GM19035 (cell line): ENCODE measurements at regions not wholly inside any gene's neighbourhood (a gene's known extent, or its start where the extent isn't known, plus 50 kb on each side); places are given as distances from the start of the nearest gene placed in this dataset.

Experiments
- ATAC-seq: cut with Tn5 transposase; IDR thresholded peaks from one replicate; pipeline ENCODE4 v1.9.1; 2021; ENCODE audit not compliant: unreplicated experiment

DNA sequence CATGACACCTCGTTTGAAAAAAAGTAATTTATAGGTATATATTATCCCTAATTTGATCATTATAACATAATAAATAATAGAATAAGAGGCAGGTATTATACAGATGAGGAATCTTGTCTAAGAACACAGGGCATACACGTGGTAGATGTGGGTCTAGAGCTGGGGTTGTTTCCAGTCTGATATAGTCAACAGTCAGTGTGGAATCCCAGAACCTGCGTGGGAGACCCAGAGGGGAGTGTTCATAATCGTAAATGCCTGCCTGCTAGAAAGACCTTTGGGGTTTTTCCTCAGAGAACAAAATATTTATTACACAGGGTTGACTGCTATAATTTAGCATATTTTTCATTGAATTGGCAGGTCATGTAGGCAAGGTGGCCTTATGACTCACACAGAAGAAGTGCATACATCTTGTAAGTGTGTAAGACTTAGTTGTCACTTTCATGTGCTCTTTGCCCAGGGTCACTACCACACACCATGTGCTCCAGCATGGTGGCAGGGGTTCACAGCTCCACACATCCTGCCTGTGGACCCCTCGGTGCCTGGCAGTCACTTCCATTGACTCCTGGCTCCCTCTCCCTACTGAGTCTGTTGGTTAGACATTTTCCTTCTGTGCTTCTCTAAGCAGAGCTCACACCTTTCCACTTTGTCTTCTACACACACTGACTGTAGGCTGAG is 94.9 kb upstream of the IKZF1 start:
- no peak for ATAC-seq

GRCh38 chr7:50208378-50208982 is 96.0 kb upstream of the IKZF1 start:
- ATAC-seq = no peak

DNA sequence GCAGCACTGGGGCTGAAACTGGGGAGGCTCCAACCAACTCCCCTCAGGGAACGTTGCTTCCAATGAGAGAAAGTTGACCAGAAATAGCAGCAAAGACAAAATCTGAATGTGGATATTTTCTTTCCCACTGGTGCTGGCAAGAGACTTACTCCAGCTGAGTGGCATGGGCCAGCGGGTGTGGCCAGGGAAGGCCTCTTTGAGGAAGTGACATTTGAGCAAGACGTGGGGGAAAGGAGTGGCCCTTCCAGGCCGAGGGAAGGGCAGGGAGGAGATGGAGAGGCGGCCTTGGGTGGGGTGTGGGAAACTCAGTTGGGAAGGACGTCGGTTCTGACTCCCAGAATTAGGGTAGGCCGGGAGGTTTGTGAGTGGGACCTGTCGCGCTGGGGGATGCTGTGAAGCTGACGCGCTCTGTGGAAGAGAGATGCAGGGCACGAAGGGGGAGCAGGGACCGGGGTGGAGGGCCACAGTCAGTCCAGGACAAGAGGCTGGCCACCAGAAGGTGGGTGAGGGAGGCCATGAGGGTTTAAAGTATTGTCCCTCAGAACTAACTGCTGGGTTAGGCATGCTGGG is 96.7 kb upstream of the IKZF1 start:
- no peak for ATAC-seq

DNA sequence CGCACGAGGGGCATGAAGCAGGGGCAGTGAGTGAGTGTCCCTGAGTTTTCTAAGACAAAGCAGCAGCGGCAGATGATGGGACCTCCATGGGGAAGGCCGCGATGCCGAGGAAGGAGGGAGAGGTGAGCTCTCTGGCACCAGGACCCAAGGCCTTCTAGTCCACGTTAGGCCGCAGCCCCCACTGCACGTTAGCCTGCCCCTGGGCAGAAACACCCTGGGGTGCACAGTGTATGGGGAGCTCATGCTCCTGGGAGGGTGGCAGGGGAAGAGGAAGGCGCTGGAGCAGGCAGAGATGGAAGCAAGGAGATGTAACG is 97.3 kb upstream of the IKZF1 start:
- ATAC-seq = no peak

GRCh38 chr7:50206453-50207250 is 97.9 kb upstream of the IKZF1 start:
- ATAC-seq = no peak

DNA sequence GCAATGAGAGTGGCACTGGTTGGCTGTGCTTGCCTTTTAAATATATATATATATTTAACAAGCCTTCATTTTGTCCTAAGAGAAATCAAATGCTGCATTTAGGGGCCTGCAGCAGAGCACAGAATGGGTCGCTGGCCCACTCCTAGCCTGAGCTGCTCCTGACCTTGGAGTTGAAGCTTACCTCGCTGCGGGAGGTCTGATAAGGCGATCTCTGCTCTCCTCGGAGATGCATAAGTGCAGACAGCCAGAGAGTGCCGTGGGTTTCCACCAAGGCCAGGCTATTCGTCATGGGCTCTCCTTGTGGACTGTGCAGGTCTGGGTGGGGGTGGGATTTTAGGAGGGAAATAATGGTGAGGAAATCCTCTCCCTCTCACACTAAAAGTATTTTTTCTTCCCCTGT is 99.5 kb upstream of the IKZF1 start:
- no peak for ATAC-seq

GRCh38 chr7:50204581-50204980 is 99.9 kb upstream of the IKZF1 start:
- ATAC-seq = no peak

GRCh38 chr7:50203521-50203920 is 101.0 kb upstream of the IKZF1 start:
- no peak for ATAC-seq

GRCh38 chr7:50202052-50202555 is 102.4 kb upstream of the IKZF1 start:
- ATAC-seq = no peak

- ATAC-seq = no peak
Measured at GRCh38 chr7:50199824-50200223, 104.7 kb upstream of the IKZF1 start.

GRCh38 chr7:50197549-50197948 is 104.5 kb upstream of the ZPBP start:
- peak; percentile 77 for ATAC-seq

GRCh38 chr7:50196719-50197118 is 103.7 kb upstream of the ZPBP start:
- no peak for ATAC-seq

DNA sequence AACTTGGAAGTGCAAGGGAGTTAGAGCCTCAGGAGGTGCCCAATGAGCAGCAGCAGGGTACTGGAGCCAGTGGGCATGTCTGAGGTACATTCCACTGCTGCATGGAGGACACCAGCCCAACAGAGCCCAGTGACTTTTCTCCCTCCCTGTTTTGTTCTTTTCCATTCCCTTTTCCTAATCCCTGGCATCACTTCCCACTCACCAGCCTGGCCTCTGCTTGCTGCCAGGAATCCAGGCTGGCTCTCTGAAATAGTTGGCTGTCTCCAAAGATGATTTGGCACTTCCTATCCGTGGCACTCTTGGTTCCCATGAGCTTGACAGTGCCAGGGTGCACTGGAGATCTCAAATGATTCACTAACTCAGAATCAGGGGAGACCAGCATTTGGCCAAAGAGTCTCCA is 97.7 kb upstream of the ZPBP start:
- no peak for ATAC-seq

GRCh38 chr7:50189371-50189770 is 96.3 kb upstream of the ZPBP start:
- ATAC-seq = no peak

DNA sequence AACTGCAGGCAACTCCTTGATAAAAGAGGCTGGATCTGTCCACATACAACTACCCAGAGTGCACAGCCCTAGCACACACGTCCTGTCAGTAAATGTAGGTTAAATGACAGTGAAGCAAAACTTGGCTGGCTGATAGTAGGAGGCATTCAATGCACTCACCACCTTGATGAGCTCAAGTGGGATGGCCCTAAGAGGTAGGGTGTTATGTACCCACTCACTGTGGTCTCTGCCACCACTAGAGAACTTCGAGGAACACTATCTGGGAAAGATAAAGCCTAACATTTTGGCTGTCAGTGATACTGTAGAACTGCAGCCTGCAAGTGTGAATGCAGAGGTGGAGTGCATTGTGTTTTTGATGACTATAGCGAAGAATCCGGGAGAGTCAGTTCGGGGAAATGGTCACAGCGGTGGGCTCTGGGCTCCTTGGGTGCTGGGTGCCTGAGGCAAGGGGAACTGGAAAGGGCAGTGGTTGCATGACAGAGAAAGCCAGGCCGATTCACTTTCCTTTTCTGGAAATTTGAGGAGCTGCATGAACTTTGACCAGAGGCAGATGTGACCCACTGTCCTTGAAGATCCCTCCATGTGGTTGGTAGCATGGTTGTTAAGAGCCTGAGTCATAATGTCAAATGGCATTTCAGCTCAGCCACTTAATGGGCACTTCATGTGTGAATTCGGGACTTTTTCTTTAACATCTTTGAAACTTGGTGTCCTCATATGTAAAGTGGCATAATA is 93.1 kb upstream of the ZPBP start:
- ATAC-seq = no peak

- no peak for ATAC-seq
Measured at GRCh38 chr7:50185208-50185607, 92.2 kb upstream of the ZPBP start.

- ATAC-seq = no peak
Measured at GRCh38 chr7:50184271-50184990, 91.4 kb upstream of the ZPBP start.

DNA sequence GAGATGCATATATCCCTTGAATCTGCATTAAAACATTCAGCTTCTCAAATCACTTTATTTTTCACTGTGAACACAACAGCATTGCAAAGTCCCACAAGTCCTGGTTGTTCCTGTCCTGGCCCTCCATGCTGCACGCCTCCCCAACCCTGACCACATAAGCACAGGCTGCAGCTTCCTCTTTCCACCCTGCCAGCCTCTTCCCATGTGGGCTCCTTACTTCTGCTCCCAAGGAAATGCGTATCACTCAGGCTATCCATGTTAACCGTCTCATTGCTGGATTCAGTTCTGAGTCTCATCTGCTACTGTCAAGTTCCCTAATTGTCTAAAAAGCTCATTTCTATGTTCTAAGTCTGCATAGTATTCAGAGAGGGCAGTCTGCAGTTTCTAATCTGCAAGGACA is 89.7 kb upstream of the ZPBP start:
- ATAC-seq = no peak

DNA sequence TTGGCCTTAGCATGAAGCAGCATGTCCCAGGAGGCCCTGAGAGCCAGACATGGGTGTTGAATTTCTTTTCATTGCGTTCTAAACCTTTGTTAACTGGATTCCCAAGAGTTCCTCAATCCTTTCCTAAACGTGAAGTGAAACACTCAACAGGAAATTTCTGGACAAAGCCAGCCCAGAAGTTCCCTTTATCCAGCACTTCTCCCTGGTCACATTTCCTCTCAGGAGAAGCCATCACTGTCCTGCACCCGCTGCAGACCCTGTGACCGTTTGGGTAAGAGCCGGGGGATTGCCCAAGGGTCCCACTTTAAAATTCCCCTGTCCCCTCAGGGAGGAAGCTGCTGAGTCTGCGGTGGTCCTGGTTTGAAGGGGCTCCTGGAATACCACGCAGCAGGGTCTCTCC is 88.0 kb upstream of the ZPBP start:
- ATAC-seq = no peak

DNA sequence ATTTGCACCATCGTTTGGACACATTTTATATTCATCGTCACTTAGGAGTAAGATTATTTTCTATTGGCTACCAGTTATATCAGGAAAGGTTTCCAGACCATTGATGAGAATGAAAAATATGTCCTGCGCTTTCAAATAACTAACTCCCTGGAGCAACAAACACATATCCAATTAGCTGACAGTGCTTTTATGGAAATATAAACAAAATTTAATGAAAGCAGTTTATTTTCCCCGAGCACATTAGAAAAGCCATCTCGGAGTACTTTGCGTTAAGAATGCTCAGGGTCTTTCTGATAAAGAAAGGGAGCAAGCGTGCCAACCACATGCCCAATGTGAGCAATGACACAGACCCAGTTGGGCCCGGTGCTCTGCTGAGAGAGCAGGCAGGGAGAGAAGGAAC is 85.1 kb upstream of the ZPBP start:
- ATAC-seq = no peak

- ATAC-seq = no peak
Measured at GRCh38 chr7:50174948-50175347, 81.9 kb upstream of the ZPBP start.
